ENCODE measurements at regions not wholly inside any gene's neighbourhood (a gene's known extent, or its start where the extent isn't known, plus 50 kb on each side); places are given as distances from the start of the nearest gene placed in this dataset.

- TF ChIP-seq CTCF (IDR thresholded peaks at IDR 0.05; ENCODE audit: insufficient read depth, low read length, severe bottlenecking), result no peak
- no peak for DNase-seq (ENCODE audit: low read depth)
- no peaks in the 10 kb centered on the region for H3K27me3 ChIP-seq (ENCODE audit: control insufficient read depth, insufficient read depth, low read length)
- H3K4me3 ChIP-seq (ENCODE audit: low read depth, low read length), result no peak overlapping the region
- no peak for FAIRE-seq
- no peaks in the 10 kb centered on the region for H3K36me3 ChIP-seq (ENCODE audit: control insufficient read depth, insufficient read depth, low read length)
Observed at GRCh38 chr9:95382433-95382832, 64.9 kb upstream of the FANCC start.

- DNase-seq (ENCODE audit: low read depth), result no peak
- H3K4me3 ChIP-seq (ENCODE audit: low read depth, low read length), result no peak overlapping the region
- no peak for FAIRE-seq
- no peak for TF ChIP-seq CTCF (IDR thresholded peaks at IDR 0.05; ENCODE audit: insufficient read depth, low read length, severe bottlenecking)
- H3K27me3 ChIP-seq (ENCODE audit: control insufficient read depth, insufficient read depth, low read length), result no peaks in the 10 kb centered on the region
- H3K36me3 ChIP-seq (ENCODE audit: control insufficient read depth, insufficient read depth, low read length), result no peaks in the 10 kb centered on the region
Observed at GRCh38 chr9:95381221-95381620, 63.7 kb upstream of the FANCC start.

- H3K27me3 ChIP-seq (ENCODE audit: control insufficient read depth, insufficient read depth, low read length), result no peaks in the 10 kb centered on the region
- DNase-seq (ENCODE audit: low read depth), result no peak
- TF ChIP-seq CTCF (IDR thresholded peaks at IDR 0.05; ENCODE audit: insufficient read depth, low read length, severe bottlenecking), result peak; percentile 16
Observed at GRCh38 chr9:95379630-95380029, 62.1 kb upstream of the FANCC start.

GRCh38 chr9:95373782-95374487, 56.4 kb upstream of the FANCC start:
- no peak for FAIRE-seq
- DNase-seq (ENCODE audit: low read depth), result no peak
- TF ChIP-seq CTCF (IDR thresholded peaks at IDR 0.05; ENCODE audit: insufficient read depth, low read length, severe bottlenecking), result no peak
- H3K36me3 ChIP-seq (ENCODE audit: control insufficient read depth, insufficient read depth, low read length), result no peaks in the 10 kb centered on the region
- H3K27me3 ChIP-seq (ENCODE audit: control insufficient read depth, insufficient read depth, low read length), result no peaks in the 10 kb centered on the region
- no peak overlapping the region for H3K4me3 ChIP-seq (ENCODE audit: low read depth, low read length)

More at GRCh38 chr9:95379630-95380029, 62.1 kb upstream of the FANCC start:
- no peak for FAIRE-seq
- Histone ChIP-seq H3K4me3 (ENCODE audit: low read depth, low read length) (no peak overlapping the region), H3K36me3 (ENCODE audit: control insufficient read depth, insufficient read depth, low read length) (no peaks in the 10 kb centered on the region)

- no peak for FAIRE-seq
- Histone ChIP-seq H3K36me3 (ENCODE audit: control insufficient read depth, insufficient read depth, low read length) (no peaks in the 10 kb centered on the region), H3K4me3 (ENCODE audit: low read depth, low read length) (no peak overlapping the region), H3K27me3 (ENCODE audit: control insufficient read depth, insufficient read depth, low read length) (no peaks in the 10 kb centered on the region)
- TF ChIP-seq CTCF (IDR thresholded peaks at IDR 0.05; ENCODE audit: insufficient read depth, low read length, severe bottlenecking), result no peak
- DNase-seq (ENCODE audit: low read depth), result peak; percentile 35
Observed at GRCh38 chr9:95373069-95373681, 55.7 kb upstream of the FANCC start.

Data from bronchial epithelial cell (primary cell).